GM12878 (cell line): ENCODE measurements at regions not wholly inside any gene's neighbourhood (a gene's known extent, or its start where the extent isn't known, plus 50 kb on each side); places are given as distances from the start of the nearest gene placed in this dataset.

ENCODE experiments used
- ATAC-seq: fragments of 200-7000 bp; cut with Tn5 transposase; 3 replicates; pipeline ENCODE4 v1.9.1; 2020; ENCODE audit warnings: mild to moderate bottlenecking, moderate library complexity
- BruUV-seq: library from RNA; stranded (reverse); fragments of 400-500 nt; replicated peaks from 2 replicates; lab custom pipeline; 2021; lab: Mats Ljungman, UMichigan
- CTCF ChIA-PET: fragments of 300-600 bp; sonication (Branson Sonifier 250); formaldehyde crosslinking; extraction: SDS; loops from one replicate; lab custom pipeline; 2021; ENCODE audit warnings: inconsistent platforms; lab: Yijun Ruan, JAX
- POLR2A ChIA-PET: fragments of 350-600 bp; formaldehyde crosslinking; extraction: SDS; loops from one replicate; lab custom pipeline; 2021; ENCODE audit warnings: inconsistent platforms; lab: Charles Lee
- RAD21 ChIA-PET: fragments of 300-600 bp; sonication (Branson Sonifier 250); formaldehyde crosslinking; loops from one replicate; lab custom pipeline; 2023; ENCODE audit warnings: antibody characterized with exemption; ENCODE audit not compliant: unreplicated experiment; lab: Charles Lee
- SMC1A ChIA-PET: fragments of 300-600 bp; sonication (Branson Sonifier 250); formaldehyde crosslinking; loops from one replicate; lab custom pipeline; 2023; ENCODE audit not compliant: unreplicated experiment, uncharacterized antibody; lab: Charles Lee
- DNase-seq: peaks from one replicate; pipeline ENCODE4 v3.0.0-alpha.2; 2011; ENCODE audit warnings: low read depth, low spot score
- FAIRE-seq: peaks from 3 replicates; lab custom pipeline; 2011; peaks lifted over from hg19 to GRCh38; lab: Jason Lieb, UNC
- H2AFZ ChIP-seq: 2 replicates; pipeline ENCODE4 v1.6.0; 2011; ENCODE audit warnings: low read depth, low read length, control low read depth; ENCODE audit not compliant: control insufficient read depth
- H3K27ac ChIP-seq: 2 replicates; pipeline ENCODE4 v1.5.1; 2011; ENCODE audit warnings: control low read depth; ENCODE audit not compliant: control insufficient read depth, insufficient read depth
- H3K27me3 ChIP-seq, 2 experiments: replicated peaks in 1 of 2; 2 replicates each; pipeline versions ENCODE4 v1.6.0 to v1.6.1; 2011; ENCODE audit warnings: low read length in 1 of 2; ENCODE audit not compliant: control insufficient read depth in 2 of 2, insufficient read depth in 2 of 2
- H3K36me3 ChIP-seq, 2 experiments: 2 replicates each; pipeline ENCODE4 v1.5.1; 2011; ENCODE audit warnings: low read length in 1 of 2; ENCODE audit not compliant: control insufficient read depth in 2 of 2, insufficient read depth in 2 of 2
- H3K4me1 ChIP-seq: 2 replicates; pipeline ENCODE4 v1.6.1; 2011; ENCODE audit warnings: mild to moderate bottlenecking, low read length, moderate library complexity, mixed read lengths; ENCODE audit not compliant: control insufficient read depth, insufficient read depth
- H3K4me2 ChIP-seq: 2 replicates; pipeline ENCODE4 v1.6.0; 2011; ENCODE audit warnings: control low read depth; ENCODE audit not compliant: control insufficient read depth, insufficient read depth
- H3K4me3 ChIP-seq: fragments of 200-600 bp; sonication (generic); 2 replicates; pipeline ENCODE4 v1.5.1; 2016
- H3K79me2 ChIP-seq: 2 replicates; pipeline ENCODE4 v1.6.0; 2011; ENCODE audit warnings: low read length; ENCODE audit not compliant: control insufficient read depth, insufficient read depth
- H3K9ac ChIP-seq: 2 replicates; pipeline ENCODE4 v1.8.0; 2011; ENCODE audit warnings: low read length, control low read depth, mixed read lengths; ENCODE audit not compliant: control insufficient read depth, insufficient read depth
- H3K9me3 ChIP-seq: replicated peaks from 3 replicates; pipeline ENCODE4 v1.5.1; 2011; ENCODE audit warnings: mild to moderate bottlenecking, low read length; ENCODE audit not compliant: control insufficient read depth, insufficient read depth
- H4K20me1 ChIP-seq: 2 replicates; pipeline ENCODE4 v1.6.0; 2011; ENCODE audit not compliant: control insufficient read depth, insufficient read depth
- CHD4 ChIP-seq: fragments of 200-600 bp; sonication (generic); IDR thresholded peaks from 2 replicates; pipeline ENCODE4 v1.6.1; 2016; ENCODE audit warnings: mild to moderate bottlenecking
- DPF2 ChIP-seq: fragments of 450-650 bp; IDR thresholded peaks from 2 replicates; pipeline ENCODE4 v1.6.1; 2017; ENCODE audit warnings: mild to moderate bottlenecking
- EP300 ChIP-seq, 2 experiments: fragments of 150-350 bp in 1 of 2; IDR thresholded peaks; 2 replicates each; pipeline ENCODE4 v1.6.1; 2011 to 2012; ENCODE audit warnings: low read depth in 2 of 2, low read length in 2 of 2, borderline replicate concordance in 1 of 2, improper control_type of control experiment in 1 of 2, inconsistent platforms in 1 of 2; ENCODE audit not compliant: control insufficient read depth in 1 of 2
- KLF5 ChIP-seq: fragments of 450-650 bp; IDR thresholded peaks from 2 replicates; pipeline ENCODE4 v1.6.1; 2014; ENCODE audit warnings: mild to moderate bottlenecking; ENCODE audit not compliant: partially characterized antibody
- NR2F1 ChIP-seq: fragments of 450-650 bp; conservative IDR thresholded peaks from 2 replicates; pipeline ENCODE4 v1.6.1; 2017; ENCODE audit warnings: mild to moderate bottlenecking
- RCOR1 ChIP-seq: conservative IDR thresholded peaks from 2 replicates; pipeline ENCODE4 v1.6.1; 2012; ENCODE audit warnings: low read depth, low read length, improper control_type of control experiment
- RFX5 ChIP-seq: IDR thresholded peaks from 2 replicates; pipeline ENCODE4 v1.6.1; 2011; ENCODE audit warnings: low read depth, low read length, improper control_type of control experiment
- SRF ChIP-seq, 2 experiments: IDR thresholded peaks; 2 replicates each; pipeline ENCODE4 v1.6.1; 2011; ENCODE audit warnings: low read depth in 2 of 2, low read length in 2 of 2, mild to moderate bottlenecking in 1 of 2, moderate library complexity in 1 of 2
- SUPT20H ChIP-seq: IDR thresholded peaks from 2 replicates; pipeline ENCODE4 v1.6.1; 2011; ENCODE audit warnings: low read depth, mild to moderate bottlenecking, low read length, moderate library complexity, borderline replicate concordance; ENCODE audit not compliant: control insufficient read depth
- SUZ12 ChIP-seq: fragments of 200-600 bp; sonication (generic); IDR thresholded peaks from one replicate; pipeline ENCODE4 v1.6.1; 2018; ENCODE audit warnings: antibody characterized with exemption, mild to moderate bottlenecking; ENCODE audit not compliant: unreplicated experiment
- TCF3 ChIP-seq: IDR thresholded peaks from 2 replicates; pipeline ENCODE4 v1.6.1; 2012; ENCODE audit warnings: low read depth, mild to moderate bottlenecking, low read length, borderline replicate concordance; ENCODE audit not compliant: insufficient read depth
- WGBS: methylation state at CpG from one replicate; pipeline ENCODE4 v1.1.6; 2016; ENCODE audit warnings: low lambda C conversion rate; ENCODE audit not compliant: insufficient replicate concordance, insufficient coverage; ENCODE audit errors: missing lambda C conversion rate; 5-methylcytosine and 5-hydroxymethylcytosine counted together
- in situ Hi-C: fragments of 300-500 bp; cut with MboI; formaldehyde crosslinking; loops from 9 replicates; pipeline ENCODE4 v1.14.3; 2018; ENCODE audit warnings: mixed read lengths
- intact Hi-C: fragments of 100-400 bp; cut with micrococcal nuclease; formaldehyde crosslinking; loops from one replicate; pipeline ENCODE4 v1.14.2; 2022; ENCODE audit not compliant: unreplicated experiment
- TF ChIP-seq, protein P1 (sequence below): IDR thresholded peaks from 2 replicates; pipeline ENCODE4 v1.6.1; 2011; ENCODE audit warnings: borderline replicate concordance, low read depth, mild to moderate bottlenecking, moderate library complexity, low read length; ENCODE audit not compliant: insufficient read depth, poor library complexity, severe bottlenecking
- TF ChIP-seq, protein P2 (sequence below): fragments of 450-650 bp; IDR thresholded peaks from 2 replicates; pipeline ENCODE4 v1.6.1; 2017; ENCODE audit warnings: mild to moderate bottlenecking, moderate library complexity
- TF ChIP-seq, protein P3 (sequence below): IDR thresholded peaks from 2 replicates; pipeline ENCODE4 v1.6.1; 2011; ENCODE audit warnings: low read depth, mild to moderate bottlenecking, low read length, moderate library complexity, borderline replicate concordance; ENCODE audit errors: extremely low read depth
- TF ChIP-seq, protein P4 (sequence below): IDR thresholded peaks from 2 replicates; pipeline ENCODE4 v1.6.1; 2012; ENCODE audit warnings: low read depth, low read length, improper control_type of control experiment

DNA sequence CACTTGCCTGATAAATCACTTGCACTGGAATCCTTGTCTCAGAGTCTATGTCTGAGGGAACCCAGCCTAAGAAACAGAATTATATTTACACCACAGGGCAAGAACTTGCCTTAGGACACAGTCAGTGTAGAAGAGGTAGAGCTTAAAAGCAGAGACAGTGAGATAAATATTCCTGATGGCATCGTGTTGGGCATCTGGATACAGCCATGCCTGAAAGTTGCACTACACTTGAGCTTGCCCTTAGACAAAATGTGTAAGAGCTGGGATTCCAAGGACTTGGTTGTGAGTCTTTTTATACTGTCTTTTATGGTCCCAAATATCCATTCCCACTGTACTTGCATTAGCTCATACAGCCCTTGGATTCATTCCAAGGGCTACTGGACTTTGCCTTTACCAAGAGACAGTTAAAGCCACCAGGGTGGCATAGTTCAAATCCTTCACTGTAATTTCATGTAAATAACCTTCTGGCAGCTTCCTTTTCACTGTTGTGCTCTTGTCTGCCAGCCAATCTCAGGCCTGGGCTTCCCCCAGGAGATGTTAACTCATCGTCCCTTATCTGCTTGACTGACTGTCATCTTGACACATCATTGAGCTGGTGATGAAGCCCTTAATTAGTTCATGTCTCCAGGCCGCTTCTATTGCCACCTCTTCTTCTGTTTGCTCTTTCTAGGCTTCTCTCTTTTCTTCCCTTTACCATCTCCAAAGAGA lies 577.9 kb upstream of the TBX3 start:
- in situ Hi-C loops = no loop called here
- Histone ChIP-seq H3K4me2 (no peak overlapping the region), H2AFZ (no peak overlapping the region), H3K9me3 (no peaks in the 10 kb centered on the region), H3K79me2 (no peaks in the 10 kb centered on the region), H4K20me1 (no peaks in the 10 kb centered on the region), H3K27me3 (no peaks in the 10 kb centered on the region), H3K36me3 (no peaks in the 10 kb centered on the region), H3K27ac (no peak overlapping the region)
- WGBS = 0% methylated on average over 3 of the region's 3 CpGs
- no peak for DNase-seq
- ChIA-PET RAD21 (interaction anchor here (1.4 kb wide), 1 partner anchor 12 kb away, joined by 3 read pairs; no protein-coding TSS in a partner anchor), POLR2A (no interaction called here)
- BruUV-seq = no TSS peak
- TF ChIP-seq, protein P1, sequence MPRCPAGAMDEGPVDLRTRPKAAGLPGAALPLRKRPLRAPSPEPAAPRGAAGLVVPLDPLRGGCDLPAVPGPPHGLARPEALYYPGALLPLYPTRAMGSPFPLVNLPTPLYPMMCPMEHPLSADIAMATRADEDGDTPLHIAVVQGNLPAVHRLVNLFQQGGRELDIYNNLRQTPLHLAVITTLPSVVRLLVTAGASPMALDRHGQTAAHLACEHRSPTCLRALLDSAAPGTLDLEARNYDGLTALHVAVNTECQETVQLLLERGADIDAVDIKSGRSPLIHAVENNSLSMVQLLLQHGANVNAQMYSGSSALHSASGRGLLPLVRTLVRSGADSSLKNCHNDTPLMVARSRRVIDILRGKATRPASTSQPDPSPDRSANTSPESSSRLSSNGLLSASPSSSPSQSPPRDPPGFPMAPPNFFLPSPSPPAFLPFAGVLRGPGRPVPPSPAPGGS = no peak
- TF ChIP-seq EP300 (IDR thresholded peaks at IDR 0.05; ENCODE audit: borderline replicate concordance in 1 of 2, control insufficient read depth in 1 of 2, low read depth in 2 of 2, low read length in 2 of 2) (no peak), RCOR1 (no peak), SUPT20H (no peak), SRF (IDR thresholded peaks at IDR 0.05; ENCODE audit: low read depth in 2 of 2, low read length in 2 of 2) (no peak), RFX5 (no peak), DPF2 (no peak), TCF3 (no peak), KLF5 (no peak), NR2F1 (no peak), SUZ12 (no peak), CHD4 (no peak)
- TF ChIP-seq, protein P2, sequence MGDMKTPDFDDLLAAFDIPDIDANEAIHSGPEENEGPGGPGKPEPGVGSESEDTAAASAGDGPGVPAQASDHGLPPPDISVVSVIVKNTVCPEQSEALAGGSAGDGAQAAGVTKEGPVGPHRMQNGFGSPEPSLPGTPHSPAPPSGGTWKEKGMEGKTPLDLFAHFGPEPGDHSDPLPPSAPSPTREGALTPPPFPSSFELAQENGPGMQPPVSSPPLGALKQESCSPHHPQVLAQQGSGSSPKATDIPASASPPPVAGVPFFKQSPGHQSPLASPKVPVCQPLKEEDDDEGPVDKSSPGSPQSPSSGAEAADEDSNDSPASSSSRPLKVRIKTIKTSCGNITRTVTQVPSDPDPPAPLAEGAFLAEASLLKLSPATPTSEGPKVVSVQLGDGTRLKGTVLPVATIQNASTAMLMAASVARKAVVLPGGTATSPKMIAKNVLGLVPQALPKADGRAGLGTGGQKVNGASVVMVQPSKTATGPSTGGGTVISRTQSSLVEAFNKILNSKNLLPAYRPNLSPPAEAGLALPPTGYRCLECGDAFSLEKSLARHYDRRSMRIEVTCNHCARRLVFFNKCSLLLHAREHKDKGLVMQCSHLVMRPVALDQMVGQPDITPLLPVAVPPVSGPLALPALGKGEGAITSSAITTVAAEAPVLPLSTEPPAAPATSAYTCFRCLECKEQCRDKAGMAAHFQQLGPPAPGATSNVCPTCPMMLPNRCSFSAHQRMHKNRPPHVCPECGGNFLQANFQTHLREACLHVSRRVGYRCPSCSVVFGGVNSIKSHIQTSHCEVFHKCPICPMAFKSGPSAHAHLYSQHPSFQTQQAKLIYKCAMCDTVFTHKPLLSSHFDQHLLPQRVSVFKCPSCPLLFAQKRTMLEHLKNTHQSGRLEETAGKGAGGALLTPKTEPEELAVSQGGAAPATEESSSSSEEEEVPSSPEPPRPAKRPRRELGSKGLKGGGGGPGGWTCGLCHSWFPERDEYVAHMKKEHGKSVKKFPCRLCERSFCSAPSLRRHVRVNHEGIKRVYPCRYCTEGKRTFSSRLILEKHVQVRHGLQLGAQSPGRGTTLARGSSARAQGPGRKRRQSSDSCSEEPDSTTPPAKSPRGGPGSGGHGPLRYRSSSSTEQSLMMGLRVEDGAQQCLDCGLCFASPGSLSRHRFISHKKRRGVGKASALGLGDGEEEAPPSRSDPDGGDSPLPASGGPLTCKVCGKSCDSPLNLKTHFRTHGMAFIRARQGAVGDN = no peak
- TF ChIP-seq, protein P3, sequence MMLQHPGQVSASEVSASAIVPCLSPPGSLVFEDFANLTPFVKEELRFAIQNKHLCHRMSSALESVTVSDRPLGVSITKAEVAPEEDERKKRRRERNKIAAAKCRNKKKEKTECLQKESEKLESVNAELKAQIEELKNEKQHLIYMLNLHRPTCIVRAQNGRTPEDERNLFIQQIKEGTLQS = no peak
- TF ChIP-seq, protein P4, sequence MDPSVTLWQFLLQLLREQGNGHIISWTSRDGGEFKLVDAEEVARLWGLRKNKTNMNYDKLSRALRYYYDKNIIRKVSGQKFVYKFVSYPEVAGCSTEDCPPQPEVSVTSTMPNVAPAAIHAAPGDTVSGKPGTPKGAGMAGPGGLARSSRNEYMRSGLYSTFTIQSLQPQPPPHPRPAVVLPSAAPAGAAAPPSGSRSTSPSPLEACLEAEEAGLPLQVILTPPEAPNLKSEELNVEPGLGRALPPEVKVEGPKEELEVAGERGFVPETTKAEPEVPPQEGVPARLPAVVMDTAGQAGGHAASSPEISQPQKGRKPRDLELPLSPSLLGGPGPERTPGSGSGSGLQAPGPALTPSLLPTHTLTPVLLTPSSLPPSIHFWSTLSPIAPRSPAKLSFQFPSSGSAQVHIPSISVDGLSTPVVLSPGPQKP = no peak
- TF ChIP-seq, all 136 proteins: peak for 0
- FAIRE-seq = no peak
- Histone ChIP-seq H3K4me1 (no peaks in the 10 kb centered on the region), H3K9ac (no peak overlapping the region), H3K4me3 (no peak overlapping the region)
- intact Hi-C loops = no loop called here
- ATAC-seq = no peak
- ChIA-PET CTCF (interaction anchor here (0.7 kb wide), 1 partner anchor 11 kb away, joined by 4 read pairs; no protein-coding TSS in a partner anchor), SMC1A (no interaction called here)
